Muscle of back (tissue), 3 donors: ENCODE measurements at regions not wholly inside any gene's neighbourhood (a gene's known extent, or its start where the extent isn't known, plus 50 kb on each side); places are given as distances from the start of the nearest gene placed in this dataset.
"Not testable (repeated sequence)": the region's sequence is repeated elsewhere in the genome, so short reads cannot be mapped to it uniquely, and the experiment has no call there.

Experiments
- DNase-seq, 3 donors: peaks; one replicate each; pipeline versions ENCODE4 v3.0.0 to v3.0.0-alpha.2; 2013

GRCh38 chr16:88265286-88265938 is 117.3 kb upstream of the ZNF469 start:
- DNase-seq, result peak in 1 of 3 donors; percentile 28

- not testable (repeated sequence) for DNase-seq
These were observed 116.7 kb upstream of the ZNF469 start for GRCh38 chr16:88266036-88266435.

GRCh38 chr16:88266935-88267551 is 115.7 kb upstream of the ZNF469 start:
- not testable (repeated sequence) for DNase-seq

GRCh38 chr16:88268186-88268970 is 114.4 kb upstream of the ZNF469 start:
- not testable (repeated sequence) for DNase-seq

GRCh38 chr16:88270171-88270790 is 112.5 kb upstream of the ZNF469 start:
- DNase-seq, result peak in 1 of 3 donors; percentile 20

- not testable (repeated sequence) for DNase-seq
These were observed 111.5 kb upstream of the ZNF469 start for GRCh38 chr16:88271296-88271695.

GRCh38 chr16:88271776-88272175 is 111.0 kb upstream of the ZNF469 start:
- not testable (repeated sequence) for DNase-seq

GRCh38 chr16:88272437-88272836 is 110.3 kb upstream of the ZNF469 start:
- DNase-seq, result not testable (repeated sequence)

- not testable (repeated sequence) for DNase-seq
These were observed 108.5 kb upstream of the ZNF469 start for GRCh38 chr16:88274126-88274750.

- peak in 1 of 3 donors; percentile 52 for DNase-seq
These were observed 107.9 kb upstream of the ZNF469 start for GRCh38 chr16:88274847-88275246.

GRCh38 chr16:88275336-88276122 is 107.2 kb upstream of the ZNF469 start:
- DNase-seq, result not testable (repeated sequence)

GRCh38 chr16:88276123-88276588 is 106.6 kb upstream of the ZNF469 start:
- not testable (repeated sequence) for DNase-seq

GRCh38 chr16:88276591-88276990 is 106.2 kb upstream of the ZNF469 start:
- DNase-seq, result no peak

- no peak for DNase-seq
These were observed 102.8 kb upstream of the ZNF469 start for GRCh38 chr16:88279998-88280397.

GRCh38 chr16:88281858-88282563 is 100.7 kb upstream of the ZNF469 start:
- DNase-seq, result no peak

- peak in 1 of 3 donors; percentile 78 for DNase-seq
These were observed 100.0 kb upstream of the ZNF469 start for GRCh38 chr16:88282564-88283395.

GRCh38 chr16:88283596-88283995 is 99.2 kb upstream of the ZNF469 start:
- DNase-seq, result no peak

GRCh38 chr16:88284101-88284500 is 98.7 kb upstream of the ZNF469 start:
- DNase-seq, result no peak
